Panc1 (cell line): ENCODE measurements at regions not wholly inside any gene's neighbourhood (a gene's known extent, or its start where the extent isn't known, plus 50 kb on each side); places are given as distances from the start of the nearest gene placed in this dataset.

ENCODE experiments used
- POLR2AphosphoS5 ChIP-seq: IDR thresholded peaks from 2 replicates; pipeline ENCODE4 v1.6.1; 2012; ENCODE audit warnings: mild to moderate bottlenecking, low read depth, low read length, moderate library complexity
- TF ChIP-seq, protein P1 (sequence below): fragments of 450-650 bp; IDR thresholded peaks from 2 replicates; pipeline ENCODE4 v1.5.1; 2017; ENCODE audit warnings: mild to moderate bottlenecking
- TF ChIP-seq, protein P2 (sequence below), 2 experiments: IDR thresholded peaks; 2 replicates each; pipeline ENCODE4 v1.6.1; 2011 to 2012; ENCODE audit warnings: low read depth in 2 of 2, control low read depth in 1 of 2, low read length in 1 of 2, mild to moderate bottlenecking in 1 of 2, moderate library complexity in 1 of 2; ENCODE audit not compliant: insufficient read depth in 1 of 2

DNA sequence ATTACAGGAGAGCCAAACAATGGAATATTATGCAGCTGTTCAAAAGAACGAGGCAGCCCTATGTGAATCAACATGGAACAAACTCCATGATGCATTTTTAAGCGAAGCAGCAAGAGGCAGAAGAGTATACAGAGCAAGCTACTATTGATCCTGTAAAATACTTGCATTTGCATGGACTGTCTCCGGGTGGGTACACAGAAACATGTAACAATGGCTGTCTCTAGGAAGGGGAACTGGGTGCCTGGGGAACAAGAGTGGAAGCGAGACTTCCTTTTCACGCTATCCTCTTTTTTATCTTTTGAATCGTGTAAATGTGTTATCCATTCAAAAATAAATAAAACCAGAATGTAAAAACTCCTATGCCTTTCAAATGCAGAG is 93.3 kb upstream of the SIRPA start:
- TF ChIP-seq, protein P1, sequence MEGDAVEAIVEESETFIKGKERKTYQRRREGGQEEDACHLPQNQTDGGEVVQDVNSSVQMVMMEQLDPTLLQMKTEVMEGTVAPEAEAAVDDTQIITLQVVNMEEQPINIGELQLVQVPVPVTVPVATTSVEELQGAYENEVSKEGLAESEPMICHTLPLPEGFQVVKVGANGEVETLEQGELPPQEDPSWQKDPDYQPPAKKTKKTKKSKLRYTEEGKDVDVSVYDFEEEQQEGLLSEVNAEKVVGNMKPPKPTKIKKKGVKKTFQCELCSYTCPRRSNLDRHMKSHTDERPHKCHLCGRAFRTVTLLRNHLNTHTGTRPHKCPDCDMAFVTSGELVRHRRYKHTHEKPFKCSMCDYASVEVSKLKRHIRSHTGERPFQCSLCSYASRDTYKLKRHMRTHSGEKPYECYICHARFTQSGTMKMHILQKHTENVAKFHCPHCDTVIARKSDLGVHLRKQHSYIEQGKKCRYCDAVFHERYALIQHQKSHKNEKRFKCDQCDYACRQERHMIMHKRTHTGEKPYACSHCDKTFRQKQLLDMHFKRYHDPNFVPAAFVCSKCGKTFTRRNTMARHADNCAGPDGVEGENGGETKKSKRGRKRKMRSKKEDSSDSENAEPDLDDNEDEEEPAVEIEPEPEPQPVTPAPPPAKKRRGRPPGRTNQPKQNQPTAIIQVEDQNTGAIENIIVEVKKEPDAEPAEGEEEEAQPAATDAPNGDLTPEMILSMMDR, result no peak
- no peak for TF ChIP-seq POLR2AphosphoS5
- TF ChIP-seq, protein P2, sequence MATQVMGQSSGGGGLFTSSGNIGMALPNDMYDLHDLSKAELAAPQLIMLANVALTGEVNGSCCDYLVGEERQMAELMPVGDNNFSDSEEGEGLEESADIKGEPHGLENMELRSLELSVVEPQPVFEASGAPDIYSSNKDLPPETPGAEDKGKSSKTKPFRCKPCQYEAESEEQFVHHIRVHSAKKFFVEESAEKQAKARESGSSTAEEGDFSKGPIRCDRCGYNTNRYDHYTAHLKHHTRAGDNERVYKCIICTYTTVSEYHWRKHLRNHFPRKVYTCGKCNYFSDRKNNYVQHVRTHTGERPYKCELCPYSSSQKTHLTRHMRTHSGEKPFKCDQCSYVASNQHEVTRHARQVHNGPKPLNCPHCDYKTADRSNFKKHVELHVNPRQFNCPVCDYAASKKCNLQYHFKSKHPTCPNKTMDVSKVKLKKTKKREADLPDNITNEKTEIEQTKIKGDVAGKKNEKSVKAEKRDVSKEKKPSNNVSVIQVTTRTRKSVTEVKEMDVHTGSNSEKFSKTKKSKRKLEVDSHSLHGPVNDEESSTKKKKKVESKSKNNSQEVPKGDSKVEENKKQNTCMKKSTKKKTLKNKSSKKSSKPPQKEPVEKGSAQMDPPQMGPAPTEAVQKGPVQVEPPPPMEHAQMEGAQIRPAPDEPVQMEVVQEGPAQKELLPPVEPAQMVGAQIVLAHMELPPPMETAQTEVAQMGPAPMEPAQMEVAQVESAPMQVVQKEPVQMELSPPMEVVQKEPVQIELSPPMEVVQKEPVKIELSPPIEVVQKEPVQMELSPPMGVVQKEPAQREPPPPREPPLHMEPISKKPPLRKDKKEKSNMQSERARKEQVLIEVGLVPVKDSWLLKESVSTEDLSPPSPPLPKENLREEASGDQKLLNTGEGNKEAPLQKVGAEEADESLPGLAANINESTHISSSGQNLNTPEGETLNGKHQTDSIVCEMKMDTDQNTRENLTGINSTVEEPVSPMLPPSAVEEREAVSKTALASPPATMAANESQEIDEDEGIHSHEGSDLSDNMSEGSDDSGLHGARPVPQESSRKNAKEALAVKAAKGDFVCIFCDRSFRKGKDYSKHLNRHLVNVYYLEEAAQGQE (IDR thresholded peaks at IDR 0.05; ENCODE audit: insufficient read depth in 1 of 2, low read depth in 2 of 2, low read length in 1 of 2), result no peak
